Suprapubic skin (tissue), 4 donors: ENCODE measurements at regions not wholly inside any gene's neighbourhood (a gene's known extent, or its start where the extent isn't known, plus 50 kb on each side); places are given as distances from the start of the nearest gene placed in this dataset.

Source experiments
- CTCF ChIP-seq, 2 donors: fragments of 200-600 bp in 1 of 2; fragments of 450-650 bp in 1 of 2; sonication (generic) in 1 of 2; IDR thresholded peaks; one replicate each; pipeline ENCODE4 v1.5.1; 2016 to 2019; ENCODE audit warnings: antibody characterized with exemption in 2 of 2, mild to moderate bottlenecking in 1 of 2, moderate library complexity in 1 of 2
- POLR2A ChIP-seq, 2 donors: fragments of 450-650 bp; IDR thresholded peaks; one replicate each; pipeline ENCODE4 v1.6.1; 2017; ENCODE audit warnings: antibody characterized with exemption in 2 of 2, mild to moderate bottlenecking in 2 of 2, moderate library complexity in 2 of 2
- POLR2AphosphoS5 ChIP-seq, 3 donors: sonication (generic); formaldehyde crosslinking; IDR thresholded peaks; one replicate each; pipeline ENCODE4 v1.6.1; 2017; ENCODE audit warnings: antibody characterized with exemption in 3 of 3

DNA sequence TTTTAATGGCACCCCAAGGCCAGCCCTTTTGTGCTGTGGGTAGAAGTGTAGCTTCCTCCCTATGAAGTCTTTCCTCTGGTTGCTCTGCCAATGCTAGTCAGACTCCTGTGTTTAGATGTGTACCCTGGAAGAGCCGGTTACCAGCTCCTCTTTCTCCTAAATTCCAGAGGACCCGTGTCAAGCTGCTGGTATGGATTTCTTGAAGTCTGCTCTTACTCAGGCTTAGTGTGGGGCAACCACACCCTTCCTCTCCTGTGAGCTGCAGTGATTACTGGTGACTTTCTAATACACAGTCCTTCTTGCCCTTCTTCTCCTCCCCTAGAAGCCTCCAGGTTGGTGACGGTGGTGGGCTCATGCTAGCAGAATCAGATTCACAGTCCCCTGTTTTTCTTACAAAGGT is 74.1 kb upstream of the AKT3 start:
- no peak for TF ChIP-seq CTCF (IDR thresholded peaks at IDR 0.05)
- no peak for TF ChIP-seq POLR2AphosphoS5 (IDR thresholded peaks at IDR 0.05)
- TF ChIP-seq POLR2A (IDR thresholded peaks at IDR 0.05): no peak
